Kidney (tissue), 13 donors: ENCODE measurements at regions not wholly inside any gene's neighbourhood (a gene's known extent, or its start where the extent isn't known, plus 50 kb on each side); places are given as distances from the start of the nearest gene placed in this dataset.

ENCODE experiments used
- DNase-seq, 5 donors: peaks; one replicate each; pipeline ENCODE4 v3.0.0-alpha.2; 2013 to 2020
- FAIRE-seq: peaks from 2 replicates; lab custom pipeline; 2012; peaks lifted over from hg19 to GRCh38; lab: Jason Lieb, UNC
- H3K27ac ChIP-seq, 2 donors: one replicate each; pipeline ENCODE4 v1.7.0; 2013; ENCODE audit warnings: low read depth in 2 of 2, low read length in 2 of 2, inconsistent platforms in 1 of 2
- H3K27me3 ChIP-seq: one replicate; pipeline ENCODE4 v1.7.1; 2013; ENCODE audit warnings: low read length, inconsistent platforms; ENCODE audit not compliant: control insufficient read depth, insufficient read depth
- H3K36me3 ChIP-seq, 3 donors: one replicate each; pipeline versions ENCODE4 v1.7.0 to v1.7.1; 2013; ENCODE audit warnings: low read length in 3 of 3, control low read depth in 1 of 3, inconsistent platforms in 1 of 3; ENCODE audit not compliant: insufficient read depth in 3 of 3, control insufficient read depth in 2 of 3
- H3K4me1 ChIP-seq, 3 donors: one replicate each; pipeline versions ENCODE4 v1.7.0 to v1.7.1; 2013; ENCODE audit warnings: low read length in 3 of 3, inconsistent platforms in 1 of 3, low read depth in 1 of 3; ENCODE audit not compliant: control insufficient read depth in 2 of 3, insufficient read depth in 2 of 3
- H3K4me3 ChIP-seq, 3 donors: one replicate each; pipeline versions ENCODE4 v1.7.0 to v1.8.1; 2013; ENCODE audit warnings: low read length in 3 of 3, control low read depth in 1 of 3, inconsistent platforms in 1 of 3
- H3K9ac ChIP-seq, 3 donors: one replicate each; pipeline versions ENCODE4 v1.7.0 to v1.7.1; 2013; ENCODE audit warnings: low read length in 3 of 3, control low read depth in 1 of 3, inconsistent platforms in 1 of 3
- H3K9me3 ChIP-seq, 3 donors: one replicate each; pipeline versions ENCODE4 v1.7.0 to v1.7.1; 2013; ENCODE audit warnings: low read length in 3 of 3, control low read depth in 1 of 3, inconsistent platforms in 1 of 3; ENCODE audit not compliant: control insufficient read depth in 2 of 3, insufficient read depth in 1 of 3
- intact Hi-C: fragments of 100-400 bp; cut with DNase I; formaldehyde crosslinking; loops from one replicate; pipeline ENCODE4 v1.11.1; 2022
- TF ChIP-seq, protein P1 (sequence below): IDR thresholded peaks from 3 replicates; pipeline ENCODE4 v1.5.1; 2012; ENCODE audit warnings: mild to moderate bottlenecking, moderate library complexity, borderline replicate concordance; ENCODE audit not compliant: insufficient read depth; ENCODE audit errors: extremely low read depth
- donor health status: control.
- donor health status: control.
- donor health status: control.
- donor health status: control.
- donor health status: control.
- donor health status: DM: yes; HTN: yes; CAD: no.
- donor health status: Normal renal cell carcinoma (clear cell type).

DNA sequence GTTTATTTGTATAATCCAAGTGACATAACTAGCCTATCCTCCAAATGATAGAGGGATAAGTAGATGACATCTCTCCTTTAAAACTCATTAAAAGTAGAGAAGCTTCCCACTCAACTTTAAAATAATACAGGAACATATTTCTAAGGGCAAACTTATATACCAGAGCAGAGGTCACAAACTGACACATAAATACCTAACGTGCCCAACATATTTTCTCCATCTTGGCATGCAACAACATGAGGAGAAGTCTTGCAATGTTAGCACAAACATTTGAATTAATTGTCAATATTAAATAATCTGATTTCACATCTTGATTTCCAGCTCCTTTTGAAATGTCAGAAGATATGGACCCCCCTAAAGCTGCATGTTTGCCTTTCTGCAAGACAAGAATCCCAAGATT is 335.0 kb downstream of the DEPDC1B start:
- Histone ChIP-seq H3K4me1 (peaks cover 0 to 7% (median 0%) of the 10 kb centered on the region in 3 donors), H3K9ac (no peak overlapping the region), H3K9me3 (no peaks in the 10 kb centered on the region), H3K27ac (no peak overlapping the region), H3K27me3 (no peaks in the 10 kb centered on the region), H3K36me3 (no peaks in the 10 kb centered on the region), H3K4me3 (no peak overlapping the region)
- TF ChIP-seq, protein P1, sequence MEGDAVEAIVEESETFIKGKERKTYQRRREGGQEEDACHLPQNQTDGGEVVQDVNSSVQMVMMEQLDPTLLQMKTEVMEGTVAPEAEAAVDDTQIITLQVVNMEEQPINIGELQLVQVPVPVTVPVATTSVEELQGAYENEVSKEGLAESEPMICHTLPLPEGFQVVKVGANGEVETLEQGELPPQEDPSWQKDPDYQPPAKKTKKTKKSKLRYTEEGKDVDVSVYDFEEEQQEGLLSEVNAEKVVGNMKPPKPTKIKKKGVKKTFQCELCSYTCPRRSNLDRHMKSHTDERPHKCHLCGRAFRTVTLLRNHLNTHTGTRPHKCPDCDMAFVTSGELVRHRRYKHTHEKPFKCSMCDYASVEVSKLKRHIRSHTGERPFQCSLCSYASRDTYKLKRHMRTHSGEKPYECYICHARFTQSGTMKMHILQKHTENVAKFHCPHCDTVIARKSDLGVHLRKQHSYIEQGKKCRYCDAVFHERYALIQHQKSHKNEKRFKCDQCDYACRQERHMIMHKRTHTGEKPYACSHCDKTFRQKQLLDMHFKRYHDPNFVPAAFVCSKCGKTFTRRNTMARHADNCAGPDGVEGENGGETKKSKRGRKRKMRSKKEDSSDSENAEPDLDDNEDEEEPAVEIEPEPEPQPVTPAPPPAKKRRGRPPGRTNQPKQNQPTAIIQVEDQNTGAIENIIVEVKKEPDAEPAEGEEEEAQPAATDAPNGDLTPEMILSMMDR: no peak
- no peak for FAIRE-seq
- DNase-seq: no peak
- intact Hi-C loops: no loop called here

DNA sequence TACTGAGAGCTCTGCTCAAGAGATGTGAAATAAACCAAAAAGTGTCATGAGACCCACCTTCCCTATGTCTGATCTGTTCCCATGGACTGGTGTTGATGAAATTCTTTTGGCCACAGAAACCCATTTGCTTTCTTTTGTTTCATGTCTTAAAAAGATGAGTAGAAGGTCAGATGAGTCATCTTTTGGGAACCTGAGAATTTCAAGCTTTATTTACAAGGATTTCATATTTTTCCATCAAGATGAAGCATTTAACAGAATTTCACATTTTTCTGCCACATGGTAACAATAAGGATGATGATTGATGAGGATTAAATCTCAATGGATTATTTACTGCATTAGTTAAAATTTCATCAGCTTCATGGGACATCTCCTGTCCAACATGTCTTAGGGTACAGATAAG is 337.8 kb downstream of the DEPDC1B start:
- no peaks in the 10 kb centered on the region for H3K9me3 ChIP-seq
- H3K9ac ChIP-seq: no peak overlapping the region
- H3K36me3 ChIP-seq: no peaks in the 10 kb centered on the region
- DNase-seq (no peak), FAIRE-seq (no peak)
- intact Hi-C loops: no loop called here
- H3K27ac ChIP-seq: no peak overlapping the region
- no peaks in the 10 kb centered on the region for H3K4me1 ChIP-seq
- H3K27me3 ChIP-seq: no peaks in the 10 kb centered on the region
- no peak overlapping the region for H3K4me3 ChIP-seq
- TF ChIP-seq, protein P1: no peak

DNA sequence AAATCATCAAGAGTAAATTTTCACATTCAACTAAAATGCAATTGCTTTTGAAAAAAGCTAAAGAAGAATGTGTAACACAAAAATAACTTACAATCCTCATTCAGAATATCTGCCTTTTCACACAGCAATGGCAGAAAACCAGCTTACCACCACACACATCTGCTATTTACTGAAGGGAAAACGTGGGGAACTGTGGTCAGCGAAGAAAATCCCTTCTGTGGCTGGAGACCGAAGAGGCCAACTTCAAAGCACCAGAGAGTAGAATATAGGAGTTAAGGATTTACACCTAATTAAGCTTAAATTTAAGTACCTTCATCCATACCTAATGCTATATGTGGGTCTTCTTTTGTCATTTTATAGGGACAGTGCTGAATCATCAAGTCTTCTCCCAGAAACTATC is 339.6 kb downstream of the DEPDC1B start:
- Histone ChIP-seq H3K27ac (no peak overlapping the region), H3K27me3 (no peaks in the 10 kb centered on the region), H3K4me3 (no peak overlapping the region), H3K36me3 (no peaks in the 10 kb centered on the region), H3K9ac (no peak overlapping the region), H3K4me1 (peaks cover 0 to 3% (median 0%) of the 10 kb centered on the region in 3 donors), H3K9me3 (no peaks in the 10 kb centered on the region)
- no peak for DNase-seq
- FAIRE-seq: no peak
- TF ChIP-seq, protein P1: no peak
- intact Hi-C loops: no loop called here

DNA sequence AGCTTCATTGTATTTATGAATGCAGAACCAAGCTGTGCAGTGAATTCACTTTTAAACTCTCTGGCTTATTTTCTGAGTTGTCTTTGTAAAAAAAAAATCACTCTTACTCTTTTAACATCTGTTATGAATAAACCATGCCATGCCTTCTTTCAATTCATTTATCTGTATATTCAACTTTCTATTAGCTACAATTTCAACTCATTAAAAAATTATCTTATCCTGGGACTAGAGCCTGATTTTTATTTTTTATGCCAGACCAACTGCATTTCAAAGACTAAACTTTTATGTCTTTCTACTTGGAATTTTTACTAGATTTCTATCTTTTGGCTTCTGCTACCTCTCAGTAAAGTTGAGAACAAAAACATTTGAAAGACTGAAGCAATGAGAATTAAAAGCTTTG is 342.7 kb downstream of the DEPDC1B start:
- no peaks in the 10 kb centered on the region for H3K9me3 ChIP-seq
- no peak overlapping the region for H3K4me3 ChIP-seq
- H3K27me3 ChIP-seq: no peaks in the 10 kb centered on the region
- TF ChIP-seq, protein P1: no peak
- H3K4me1 ChIP-seq: peaks cover 0 to 9% (median 3%) of the 10 kb centered on the region in 3 donors
- intact Hi-C loops: no loop called here
- no peaks in the 10 kb centered on the region for H3K36me3 ChIP-seq
- no peak overlapping the region for H3K27ac ChIP-seq
- H3K9ac ChIP-seq: no peak overlapping the region
- no peak for FAIRE-seq
- no peak for DNase-seq
